HG03175 (cell line): ENCODE measurements at regions not wholly inside any gene's neighbourhood (a gene's known extent, or its start where the extent isn't known, plus 50 kb on each side); places are given as distances from the start of the nearest gene placed in this dataset.

Experiments
- ATAC-seq: cut with Tn5 transposase; IDR thresholded peaks from one replicate; pipeline ENCODE4 v1.9.1; 2021; ENCODE audit warnings: mild to moderate bottlenecking, moderate library complexity; ENCODE audit not compliant: unreplicated experiment

GRCh38 chr6:148652205-148652604 lies 94.6 kb upstream of the UST start:
- no peak for ATAC-seq

- ATAC-seq: no peak
These were observed 93.6 kb upstream of the UST start for GRCh38 chr6:148653138-148653776.

- no peak for ATAC-seq
These were observed 89.8 kb upstream of the UST start for GRCh38 chr6:148657048-148657447.

GRCh38 chr6:148658681-148659430 lies 88.0 kb upstream of the UST start:
- no peak for ATAC-seq

- no peak for ATAC-seq
These were observed 79.4 kb upstream of the UST start for GRCh38 chr6:148667395-148667794.

- no peak for ATAC-seq
These were observed 75.7 kb upstream of the UST start for GRCh38 chr6:148671085-148671484.

- no peak for ATAC-seq
These were observed 74.9 kb upstream of the UST start for GRCh38 chr6:148671952-148672351.

GRCh38 chr6:148674306-148674705 lies 72.5 kb upstream of the UST start:
- ATAC-seq: no peak

- peak; percentile 84 for ATAC-seq
These were observed 69.0 kb upstream of the UST start for GRCh38 chr6:148677594-148678476.

GRCh38 chr6:148678682-148679081 lies 68.1 kb upstream of the UST start:
- no peak for ATAC-seq

GRCh38 chr6:148681666-148682065 lies 65.2 kb upstream of the UST start:
- ATAC-seq: no peak

- no peak for ATAC-seq
These were observed 64.6 kb upstream of the UST start for GRCh38 chr6:148682252-148682651.

- no peak for ATAC-seq
These were observed 63.8 kb upstream of the UST start for GRCh38 chr6:148682990-148683389.

GRCh38 chr6:148689168-148689567 lies 57.7 kb upstream of the UST start:
- no peak for ATAC-seq

- ATAC-seq: peak; percentile 73
These were observed 52.8 kb upstream of the UST start for GRCh38 chr6:148693882-148694484.
